Activated naive CD8-positive, alpha-beta T cell treated with anti-CD3 and anti-CD28 coated beads, Interleukin-2, amount 10 ng/mL, durations not matched to agents 7 days and 5 days (primary cell): ENCODE measurements at regions not wholly inside any gene's neighbourhood (a gene's known extent, or its start where the extent isn't known, plus 50 kb on each side); places are given as distances from the start of the nearest gene placed in this dataset.
"Not testable (repeated sequence)": the region's sequence is repeated elsewhere in the genome, so short reads cannot be mapped to it uniquely, and the experiment has no call there.

Source experiments
- ATAC-seq: fragments of 150-1000 bp; cut with Tn5 transposase; one replicate; pipeline ENCODE4 v1.10.0; 2021; ENCODE audit warnings: low read depth, moderate library complexity
- POLR2A ChIA-PET: fragments of 350-600 bp; sonication (Branson Sonifier 250); formaldehyde crosslinking; loops from one replicate; lab custom pipeline; 2021; ENCODE audit warnings: antibody characterized with exemption; lab: Charles Lee
- DNase-seq: peaks from one replicate; pipeline ENCODE4 v3.0.0; 2021
- H3K27ac Mint-ChIP-seq: one replicate; pipeline ENCODE4 v1.8.0; 2022; ENCODE audit warnings: mild to moderate bottlenecking, mixed read lengths
- H3K27me3 Mint-ChIP-seq: one replicate; pipeline ENCODE4 v1.8.0; 2022; ENCODE audit warnings: mild to moderate bottlenecking, moderate library complexity, mixed read lengths
- H3K36me3 Mint-ChIP-seq: one replicate; pipeline ENCODE4 v1.8.0; 2021; ENCODE audit warnings: mild to moderate bottlenecking, mixed read lengths
- H3K4me1 Mint-ChIP-seq: one replicate; pipeline ENCODE4 v1.8.0; 2021; ENCODE audit warnings: mixed read lengths
- H3K4me3 Mint-ChIP-seq: one replicate; pipeline ENCODE4 v1.8.0; 2022; ENCODE audit warnings: mild to moderate bottlenecking, moderate library complexity, mixed read lengths
- H3K9me3 Mint-ChIP-seq: one replicate; pipeline ENCODE4 v1.8.0; 2021; ENCODE audit warnings: mixed read lengths

DNA sequence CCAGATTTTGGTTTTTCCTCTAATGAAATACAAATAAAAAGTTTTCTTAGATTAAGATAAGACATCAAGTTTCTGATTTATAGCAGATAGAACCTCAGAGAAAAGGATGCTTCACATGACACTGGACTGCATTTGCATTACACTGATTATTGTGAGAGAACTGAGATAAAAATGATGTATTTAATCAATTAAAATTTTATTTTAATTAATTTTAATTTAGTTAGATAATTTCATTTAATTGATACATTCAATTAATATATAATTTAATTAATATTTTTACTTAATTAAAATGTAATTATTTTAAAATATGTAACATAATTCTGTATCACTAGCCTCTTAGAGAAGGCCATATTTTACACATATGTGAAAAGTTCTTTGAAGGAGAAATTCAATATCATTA lies 759.4 kb downstream of the TTLL7 start:
- H3K9me3 Mint-ChIP-seq, H3K36me3 Mint-ChIP-seq, H3K27me3 Mint-ChIP-seq, H3K27ac Mint-ChIP-seq, H3K4me3 Mint-ChIP-seq, ATAC-seq, H3K4me1 Mint-ChIP-seq, POLR2A ChIA-PET, DNase-seq: not testable (repeated sequence)

DNA sequence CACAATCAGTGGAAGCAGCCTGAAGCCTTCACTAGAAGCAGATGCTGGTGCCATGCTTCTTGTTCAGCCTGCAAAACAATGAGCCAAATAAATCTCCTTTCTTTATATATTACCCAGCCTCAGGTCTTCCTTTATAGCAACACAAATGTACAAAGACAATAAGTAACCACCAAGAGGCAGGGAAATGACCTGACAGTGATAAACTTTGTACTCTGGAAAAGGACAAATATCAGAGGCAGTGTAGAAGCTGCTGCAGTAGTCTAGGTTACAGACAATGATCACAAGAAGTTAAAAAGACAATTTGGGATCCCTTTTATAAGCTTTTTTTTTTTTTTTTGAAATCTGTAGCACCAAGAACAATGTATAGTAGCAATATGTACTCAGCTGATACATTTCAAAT lies 760.3 kb downstream of the TTLL7 start:
- ATAC-seq, H3K27ac Mint-ChIP-seq, POLR2A ChIA-PET, DNase-seq, H3K9me3 Mint-ChIP-seq, H3K36me3 Mint-ChIP-seq, H3K4me1 Mint-ChIP-seq, H3K27me3 Mint-ChIP-seq, H3K4me3 Mint-ChIP-seq: not testable (repeated sequence)

DNA sequence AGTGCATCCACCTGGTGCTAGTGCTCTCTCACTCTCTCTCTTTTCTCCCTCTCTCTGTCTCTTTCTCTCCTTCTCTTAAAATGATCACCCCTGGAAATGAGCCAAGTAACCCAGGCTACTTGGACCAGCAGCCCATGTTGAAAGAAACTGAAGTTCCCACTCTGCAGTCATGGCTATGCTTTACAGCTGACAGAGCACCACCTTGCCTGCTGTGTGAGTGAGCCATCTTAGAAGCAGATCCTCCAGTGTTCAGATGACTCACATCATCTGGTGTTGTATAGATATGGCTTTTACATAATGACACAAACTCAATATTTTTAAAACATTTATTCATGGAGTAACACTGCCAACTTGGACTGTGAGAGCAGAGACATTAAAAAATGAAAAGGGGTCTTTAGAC lies 779.1 kb downstream of the TTLL7 start:
- H3K9me3 Mint-ChIP-seq, DNase-seq, H3K4me1 Mint-ChIP-seq, H3K27me3 Mint-ChIP-seq, ATAC-seq, POLR2A ChIA-PET, H3K27ac Mint-ChIP-seq, H3K36me3 Mint-ChIP-seq, H3K4me3 Mint-ChIP-seq: not testable (repeated sequence)

DNA sequence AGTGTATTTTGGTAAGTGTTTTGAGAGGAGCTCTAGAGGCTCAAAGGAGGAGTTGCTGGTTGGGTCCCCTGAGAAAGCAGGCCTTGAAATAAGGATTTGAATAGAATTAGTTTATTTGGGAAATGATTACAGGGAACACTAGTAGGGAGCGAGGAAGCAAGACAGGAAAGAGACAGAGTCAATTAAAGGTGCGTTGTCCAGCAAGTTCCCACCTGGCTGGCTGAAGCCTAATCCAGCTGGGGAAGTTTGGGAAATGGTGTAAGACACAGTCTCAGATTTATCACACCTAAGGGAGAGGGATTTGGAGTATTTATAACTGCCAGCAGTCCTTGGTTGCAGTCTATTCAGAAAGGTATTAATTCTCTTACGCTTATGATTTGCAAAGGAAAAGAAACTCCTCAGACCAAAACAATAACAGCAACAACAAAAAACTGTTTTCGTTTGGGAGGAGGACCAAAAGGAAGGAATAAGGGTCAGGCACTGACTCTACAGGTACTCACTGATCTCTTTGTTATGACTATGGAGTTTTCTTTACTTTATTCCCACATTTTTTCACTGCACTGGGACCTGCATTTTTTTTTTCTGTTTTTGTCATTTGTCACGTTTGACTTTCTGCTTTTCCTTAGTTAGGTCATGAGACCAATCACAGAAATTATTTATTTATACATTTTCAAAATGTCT lies 780.8 kb downstream of the TTLL7 start:
- H3K27me3 Mint-ChIP-seq, H3K4me3 Mint-ChIP-seq, POLR2A ChIA-PET, DNase-seq, H3K27ac Mint-ChIP-seq, H3K36me3 Mint-ChIP-seq, ATAC-seq, H3K9me3 Mint-ChIP-seq, H3K4me1 Mint-ChIP-seq: not testable (repeated sequence)

DNA sequence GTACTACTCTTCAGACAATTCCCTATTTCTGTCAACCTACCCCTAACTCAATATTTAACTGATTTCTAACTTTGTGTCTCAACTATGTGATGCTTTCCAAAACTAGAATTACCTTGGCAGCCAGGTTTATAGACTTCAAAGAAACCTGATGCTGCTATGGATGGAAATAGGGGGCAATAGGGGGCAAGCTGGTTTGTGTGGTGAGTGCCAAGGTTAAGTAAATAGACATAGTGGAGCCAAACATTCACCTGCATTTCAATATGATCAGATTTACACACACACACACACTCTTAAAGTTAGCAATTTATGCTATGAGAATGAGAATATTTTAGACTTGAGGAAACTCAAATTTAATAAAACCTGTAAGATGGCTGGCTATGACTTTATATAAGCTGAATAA lies 784.6 kb downstream of the TTLL7 start:
- not testable (repeated sequence) for H3K4me3 Mint-ChIP-seq

DNA sequence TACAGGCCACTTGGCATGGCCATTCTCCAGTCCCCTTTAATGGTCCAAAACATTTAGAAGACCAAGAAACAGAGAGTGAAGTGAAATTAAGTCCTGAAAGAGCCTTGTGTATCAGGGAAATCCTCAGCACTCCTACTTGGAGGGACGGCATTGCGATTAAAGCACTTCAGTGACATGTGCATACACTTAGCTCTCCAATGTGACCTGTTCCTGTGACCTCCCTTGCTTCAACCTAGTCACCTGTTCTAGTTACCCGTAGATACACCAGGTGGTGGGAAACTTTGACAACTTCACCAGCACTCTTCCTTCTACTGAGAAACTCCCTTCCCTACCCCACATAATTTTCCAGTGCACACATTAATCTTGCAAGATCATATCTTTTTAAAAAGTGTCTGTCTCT lies 785.3 kb downstream of the TTLL7 start:
- DNase-seq, H3K9me3 Mint-ChIP-seq, H3K4me1 Mint-ChIP-seq, ATAC-seq, H3K27me3 Mint-ChIP-seq, H3K27ac Mint-ChIP-seq, H3K36me3 Mint-ChIP-seq, POLR2A ChIA-PET, H3K4me3 Mint-ChIP-seq: not testable (repeated sequence)

More for the DNA sequence above, 784.6 kb downstream of the TTLL7 start:
- H3K36me3 Mint-ChIP-seq, H3K9me3 Mint-ChIP-seq, H3K27ac Mint-ChIP-seq, DNase-seq, ATAC-seq, H3K27me3 Mint-ChIP-seq, H3K4me1 Mint-ChIP-seq, POLR2A ChIA-PET: not testable (repeated sequence)

DNA sequence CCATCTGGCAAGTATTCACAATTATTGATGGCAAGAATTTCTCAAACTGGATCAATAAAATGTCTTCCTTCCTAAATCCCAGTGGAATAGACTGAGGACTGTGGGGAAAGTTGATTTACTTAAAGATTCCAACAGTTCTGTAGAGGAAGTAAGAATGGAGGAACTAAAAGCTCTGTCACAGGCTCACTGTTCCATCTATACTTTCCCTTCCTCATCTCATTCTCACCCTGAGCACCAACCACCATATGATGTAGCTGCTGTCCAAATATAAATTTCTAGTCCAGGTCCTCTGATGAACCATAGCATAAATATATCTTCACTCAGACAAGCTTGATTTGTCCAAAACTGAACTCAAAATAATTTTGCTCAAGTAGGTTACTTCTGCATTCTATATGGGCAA lies 786.9 kb downstream of the TTLL7 start:
- H3K36me3 Mint-ChIP-seq, H3K27me3 Mint-ChIP-seq, DNase-seq, H3K4me1 Mint-ChIP-seq, POLR2A ChIA-PET, ATAC-seq, H3K4me3 Mint-ChIP-seq, H3K27ac Mint-ChIP-seq, H3K9me3 Mint-ChIP-seq: not testable (repeated sequence)

DNA sequence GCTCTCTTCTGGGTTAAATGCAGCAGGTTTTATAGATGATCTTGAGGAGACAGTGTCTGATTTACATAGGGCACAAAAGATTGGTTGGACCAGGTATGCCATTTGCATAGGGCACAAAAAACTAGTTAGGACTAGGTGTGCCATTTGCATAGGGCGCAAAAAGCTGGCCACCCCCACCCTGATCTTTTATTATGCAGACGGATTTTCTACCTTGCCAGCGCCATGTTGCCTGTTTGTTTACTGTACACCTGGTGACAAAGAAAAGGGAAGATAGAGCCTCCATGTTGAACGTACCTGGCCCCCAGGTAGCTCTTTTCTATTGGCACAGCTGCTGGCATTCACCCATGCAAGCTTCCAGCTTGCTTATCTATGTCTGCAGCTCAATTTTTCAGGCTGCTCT lies 790.4 kb downstream of the TTLL7 start:
- H3K36me3 Mint-ChIP-seq, ATAC-seq, H3K27ac Mint-ChIP-seq, H3K9me3 Mint-ChIP-seq, H3K4me1 Mint-ChIP-seq, H3K4me3 Mint-ChIP-seq, POLR2A ChIA-PET, H3K27me3 Mint-ChIP-seq, DNase-seq: not testable (repeated sequence)

DNA sequence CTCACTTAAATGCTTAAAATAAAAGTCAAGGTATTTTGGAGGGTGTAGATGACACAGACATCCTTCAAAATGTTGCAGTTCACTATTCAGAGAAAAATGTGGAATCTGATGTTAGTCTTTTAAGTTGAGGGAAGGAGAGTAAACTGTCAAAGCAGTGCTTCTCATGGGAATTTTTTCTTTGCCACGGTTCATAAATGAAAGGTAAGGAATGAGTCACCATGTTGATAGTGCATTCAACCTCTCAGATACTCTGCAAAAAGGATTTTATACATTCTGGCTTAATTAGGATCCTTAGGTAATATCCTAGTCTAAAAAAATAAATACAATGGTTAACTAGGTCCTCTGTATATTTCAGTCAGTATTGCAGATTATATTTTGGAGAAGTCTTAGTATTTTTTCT lies 804.3 kb downstream of the TTLL7 start:
- H3K27ac Mint-ChIP-seq, H3K27me3 Mint-ChIP-seq, H3K36me3 Mint-ChIP-seq, ATAC-seq, DNase-seq, H3K4me3 Mint-ChIP-seq, H3K9me3 Mint-ChIP-seq, H3K4me1 Mint-ChIP-seq, POLR2A ChIA-PET: not testable (repeated sequence)

DNA sequence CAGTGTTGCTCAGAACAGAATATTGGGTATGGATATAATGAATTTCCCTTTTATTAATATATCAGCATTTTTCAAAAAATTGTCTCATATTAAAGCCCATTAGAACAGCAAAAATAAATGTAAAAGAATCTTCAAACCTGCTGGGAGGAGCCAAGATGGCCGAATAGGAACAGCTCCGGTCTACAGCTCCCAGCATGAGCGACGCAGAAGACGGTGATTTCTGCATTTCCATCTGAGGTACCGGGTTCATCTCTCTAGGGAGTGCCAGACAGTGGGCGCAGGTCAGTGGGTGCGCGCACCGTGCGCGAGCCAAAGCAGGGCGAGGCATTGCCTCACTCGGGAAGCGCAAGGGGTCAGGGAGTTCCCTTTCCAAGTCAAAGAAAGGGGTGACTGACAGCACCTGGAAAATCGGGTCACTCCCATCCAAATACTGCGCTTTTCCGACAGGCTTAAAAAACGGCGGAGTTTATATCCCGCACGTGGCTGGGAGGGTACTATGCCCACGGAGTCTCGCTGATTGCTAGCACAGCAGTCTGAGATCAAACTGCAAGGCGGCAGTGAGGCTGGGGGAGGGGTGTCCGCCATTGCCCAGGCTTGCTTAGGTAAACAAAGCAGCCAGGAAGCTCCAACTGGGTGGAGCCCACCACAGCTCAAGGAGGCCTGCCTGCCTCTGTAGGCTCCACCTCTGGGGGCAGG lies 816.8 kb downstream of the TTLL7 start:
- POLR2A ChIA-PET, H3K36me3 Mint-ChIP-seq, H3K27ac Mint-ChIP-seq, H3K4me1 Mint-ChIP-seq, ATAC-seq, DNase-seq, H3K27me3 Mint-ChIP-seq, H3K4me3 Mint-ChIP-seq, H3K9me3 Mint-ChIP-seq: not testable (repeated sequence)

DNA sequence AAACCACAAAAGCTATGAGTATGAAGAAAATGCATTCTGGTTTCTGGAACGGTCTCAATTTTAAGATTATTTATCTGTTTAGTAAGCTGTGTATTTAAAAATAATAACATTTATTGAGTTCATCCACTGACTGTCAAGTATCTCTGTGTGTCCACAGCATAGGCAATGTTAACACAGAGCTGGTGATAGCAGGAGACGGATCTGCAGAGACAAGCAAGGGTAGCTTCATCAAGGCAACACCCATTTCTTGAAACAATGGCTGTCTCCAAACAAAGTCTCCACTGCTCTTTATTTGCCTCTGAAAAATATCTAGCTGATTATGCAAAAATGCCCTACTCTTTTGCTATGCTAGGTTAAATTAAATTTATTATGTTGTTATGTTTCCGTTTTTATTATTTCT lies 818.3 kb downstream of the TTLL7 start:
- H3K4me1 Mint-ChIP-seq, H3K27ac Mint-ChIP-seq, ATAC-seq, H3K4me3 Mint-ChIP-seq, DNase-seq, H3K36me3 Mint-ChIP-seq, POLR2A ChIA-PET, H3K9me3 Mint-ChIP-seq, H3K27me3 Mint-ChIP-seq: not testable (repeated sequence)

DNA sequence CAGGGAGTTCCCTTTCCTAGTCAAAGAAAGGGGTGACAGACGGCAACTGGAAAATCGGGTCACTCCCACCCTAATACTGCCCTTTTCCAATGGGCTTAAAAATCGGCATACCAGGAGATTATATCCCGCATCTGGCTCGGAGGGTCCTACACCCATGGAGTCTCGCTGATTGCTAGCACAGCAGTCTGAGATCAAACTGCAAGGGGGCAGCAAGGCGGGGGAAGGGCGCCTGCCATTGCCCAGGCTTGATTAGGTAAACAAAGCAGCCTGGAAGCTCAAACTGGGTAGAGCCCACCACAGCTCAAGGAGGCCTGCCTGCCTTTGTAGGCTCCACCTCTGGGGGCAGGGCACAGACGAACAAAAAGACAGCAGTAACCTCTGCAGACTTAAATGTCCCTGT lies 831.3 kb downstream of the TTLL7 start:
- H3K36me3 Mint-ChIP-seq, H3K4me3 Mint-ChIP-seq, H3K9me3 Mint-ChIP-seq, H3K27ac Mint-ChIP-seq, H3K27me3 Mint-ChIP-seq, ATAC-seq, DNase-seq, POLR2A ChIA-PET, H3K4me1 Mint-ChIP-seq: not testable (repeated sequence)

DNA sequence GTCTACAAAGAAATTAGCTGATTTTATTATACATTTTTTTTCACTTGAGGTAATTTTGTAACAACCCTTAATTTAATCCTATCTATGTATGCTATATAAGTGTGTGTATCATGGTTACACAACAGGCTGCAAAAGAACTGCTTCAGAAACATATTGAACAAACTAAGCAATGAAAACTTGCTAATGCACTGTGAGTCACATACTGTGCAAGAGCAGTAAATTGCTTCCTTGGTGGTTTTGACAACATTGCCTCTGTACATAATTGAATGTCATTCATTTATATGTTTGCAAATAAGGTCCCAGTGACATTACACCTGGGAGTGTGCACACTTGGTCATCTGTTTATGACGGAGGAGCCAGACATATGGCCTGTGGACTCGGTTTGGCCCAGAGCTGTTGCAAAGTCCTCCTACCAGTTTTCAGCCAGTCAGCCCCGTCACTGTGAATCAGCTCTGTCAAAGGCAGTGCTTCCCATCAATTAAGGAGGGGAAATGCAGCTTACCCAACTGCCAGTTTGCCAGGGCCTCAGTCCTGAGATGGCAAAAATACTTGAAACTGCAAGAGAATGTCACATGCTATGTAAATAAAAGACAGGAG lies 835.0 kb downstream of the TTLL7 start:
- H3K4me3 Mint-ChIP-seq, H3K27ac Mint-ChIP-seq, POLR2A ChIA-PET, H3K27me3 Mint-ChIP-seq, H3K36me3 Mint-ChIP-seq, ATAC-seq, DNase-seq, H3K9me3 Mint-ChIP-seq, H3K4me1 Mint-ChIP-seq: not testable (repeated sequence)

DNA sequence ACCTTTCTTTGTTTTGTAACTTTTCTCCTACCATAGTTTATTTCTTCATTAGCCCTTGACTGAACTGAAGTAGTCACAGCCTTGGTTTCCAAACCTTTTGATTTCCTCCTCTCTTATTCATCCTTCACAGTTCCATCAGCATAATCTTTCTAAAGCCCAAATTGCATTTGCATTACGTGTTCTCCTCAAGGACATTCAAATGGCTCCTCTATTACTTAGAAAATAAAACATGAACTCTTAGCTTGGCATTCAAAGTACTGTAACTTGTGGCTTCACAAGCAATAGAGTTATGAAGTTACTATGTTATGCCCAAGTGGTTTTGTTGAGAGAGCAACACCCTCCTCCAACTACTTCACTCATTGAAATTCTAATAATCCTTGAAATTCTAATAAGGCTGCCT lies 840.0 kb downstream of the TTLL7 start:
- H3K4me3 Mint-ChIP-seq, DNase-seq, H3K36me3 Mint-ChIP-seq, ATAC-seq, H3K27me3 Mint-ChIP-seq, POLR2A ChIA-PET, H3K4me1 Mint-ChIP-seq, H3K9me3 Mint-ChIP-seq, H3K27ac Mint-ChIP-seq: not testable (repeated sequence)
